Esophagus muscularis mucosa (tissue), 4 donors: ENCODE measurements at regions not wholly inside any gene's neighbourhood (a gene's known extent, or its start where the extent isn't known, plus 50 kb on each side); places are given as distances from the start of the nearest gene placed in this dataset.

ENCODE experiments used
- DNase-seq: peaks from one replicate; pipeline ENCODE4 v3.0.0-alpha.2; 2017; ENCODE audit errors: extremely low spot score
- H3K27ac ChIP-seq, 4 donors: fragments of 200-600 bp; sonication (generic); replicated peaks in 1 of 4; 1 replicate in 3 of 4; 2 replicates in 1 of 4; pipeline ENCODE4 v1.5.1; 2016 to 2019; ENCODE audit warnings: mild to moderate bottlenecking in 1 of 4
- H3K27me3 ChIP-seq, 4 donors: fragments of 200-600 bp; sonication (generic); one replicate each; pipeline versions ENCODE4 v1.5.1 to v1.6.0; 2016 to 2019
- H3K36me3 ChIP-seq, 4 donors: fragments of 200-600 bp; sonication (generic); one replicate each; pipeline ENCODE4 v1.5.1; 2016 to 2019
- H3K4me1 ChIP-seq, 4 donors: fragments of 200-600 bp; sonication (generic); one replicate each; pipeline ENCODE4 v1.5.1; 2016 to 2019
- H3K4me3 ChIP-seq, 4 donors: fragments of 200-600 bp; sonication (generic); 1 replicate in 2 of 4; 2 replicates in 2 of 4; pipeline ENCODE4 v1.5.1; 2016 to 2019; ENCODE audit warnings: mild to moderate bottlenecking in 4 of 4, moderate library complexity in 1 of 4
- H3K9me3 ChIP-seq, 4 donors: fragments of 200-600 bp; sonication (generic); 1 replicate in 3 of 4; 2 replicates in 1 of 4; pipeline ENCODE4 v1.5.1; 2016 to 2019
- CTCF ChIP-seq, 3 experiments: fragments of 200-600 bp in 2 of 3; fragments of 450-650 bp in 1 of 3; sonication (generic) in 2 of 3; IDR thresholded peaks; one replicate each; pipeline ENCODE4 v1.5.1; 2017 to 2019; ENCODE audit warnings: antibody characterized with exemption in 3 of 3, mild to moderate bottlenecking in 2 of 3, moderate library complexity in 1 of 3
- EP300 ChIP-seq: sonication (generic); formaldehyde crosslinking; IDR thresholded peaks from one replicate; pipeline ENCODE4 v1.6.1; 2017; ENCODE audit warnings: antibody characterized with exemption
- POLR2A ChIP-seq: fragments of 450-650 bp; IDR thresholded peaks from one replicate; pipeline ENCODE4 v1.6.1; 2017; ENCODE audit warnings: antibody characterized with exemption, moderate library complexity, mild to moderate bottlenecking, low read depth
- POLR2AphosphoS5 ChIP-seq, 2 donors: sonication (generic); formaldehyde crosslinking; IDR thresholded peaks; one replicate each; pipeline ENCODE4 v1.6.1; 2017; ENCODE audit warnings: antibody characterized with exemption in 2 of 2
- WGBS: methylation state at CpG from one replicate; pipeline ENCODE4 v1.1.5; 2018; 5-methylcytosine and 5-hydroxymethylcytosine counted together
- intact Hi-C: fragments of 100-400 bp; cut with DNase I; formaldehyde crosslinking; loops from one replicate; pipeline ENCODE4 v1.15.1; 2023

- no peaks in the 10 kb centered on the region for H3K27me3 ChIP-seq
- H3K9me3 ChIP-seq = no peaks in the 10 kb centered on the region
- 32% methylated on average over 2 of the region's 2 CpGs for WGBS
- peak overlapping the region; percentile 13 to 57 (median 54) for H3K27ac ChIP-seq
- no peak overlapping the region for H3K4me3 ChIP-seq
- TF ChIP-seq EP300 = no peak
- TF ChIP-seq POLR2AphosphoS5 (IDR thresholded peaks at IDR 0.05) = no peak
- no peak for TF ChIP-seq POLR2A
- no peak for TF ChIP-seq CTCF (IDR thresholded peaks at IDR 0.05)
- intact Hi-C loops = no loop called here
- peaks cover 18 to 27% (median 25%) of the 10 kb centered on the region in 4 donors for H3K4me1 ChIP-seq
- no peaks in the 10 kb centered on the region for H3K36me3 ChIP-seq
- DNase-seq = no peak
These were observed 65.5 kb upstream of the FOXN2 start for GRCh38 chr2:48249025-48249424.

- peak overlapping the region; percentile 29 to 57 (median 54) for H3K27ac ChIP-seq
- H3K36me3 ChIP-seq = no peaks in the 10 kb centered on the region
- DNase-seq = peak; percentile 87
- TF ChIP-seq EP300 = no peak
- TF ChIP-seq CTCF (IDR thresholded peaks at IDR 0.05) = no peak
- TF ChIP-seq POLR2A = no peak
- no peak for TF ChIP-seq POLR2AphosphoS5 (IDR thresholded peaks at IDR 0.05)
- H3K9me3 ChIP-seq = no peaks in the 10 kb centered on the region
- H3K4me1 ChIP-seq = peaks cover 18 to 27% (median 25%) of the 10 kb centered on the region in 4 donors
- no peak overlapping the region for H3K4me3 ChIP-seq
- intact Hi-C loops = no loop called here
- WGBS = 28% methylated on average over 5 of the region's 5 CpGs
- no peaks in the 10 kb centered on the region for H3K27me3 ChIP-seq
These were observed 64.6 kb upstream of the FOXN2 start for GRCh38 chr2:48249631-48250473.

- H3K27ac ChIP-seq = peak overlapping the region in 1 of 4 donors; percentile 57
- intact Hi-C loops = no loop called here
- TF ChIP-seq POLR2AphosphoS5 (IDR thresholded peaks at IDR 0.05) = no peak
- no peak for TF ChIP-seq CTCF (IDR thresholded peaks at IDR 0.05)
- TF ChIP-seq EP300 = no peak
- no peak for TF ChIP-seq POLR2A
These were observed 64.0 kb upstream of the FOXN2 start for GRCh38 chr2:48250474-48250844.

GRCh38 chr2:48250943-48251342 lies 63.5 kb upstream of the FOXN2 start:
- Histone ChIP-seq H3K36me3 (no peaks in the 10 kb centered on the region), H3K4me3 (no peak overlapping the region), H3K4me1 (peaks cover 18 to 27% (median 25%) of the 10 kb centered on the region in 4 donors), H3K27me3 (no peaks in the 10 kb centered on the region), H3K27ac (no peak overlapping the region), H3K9me3 (no peaks in the 10 kb centered on the region)
- TF ChIP-seq POLR2AphosphoS5 (IDR thresholded peaks at IDR 0.05) (no peak), CTCF (IDR thresholded peaks at IDR 0.05) (no peak), EP300 (no peak), POLR2A (no peak)
- DNase-seq = no peak
- 91% methylated on average over 3 of the region's 3 CpGs for WGBS
- intact Hi-C loops = no loop called here

More at GRCh38 chr2:48250474-48250844, 64.0 kb upstream of the FOXN2 start:
- Histone ChIP-seq H3K4me1 (peaks cover 18 to 27% (median 25%) of the 10 kb centered on the region in 4 donors), H3K4me3 (no peak overlapping the region), H3K27me3 (no peaks in the 10 kb centered on the region), H3K9me3 (no peaks in the 10 kb centered on the region), H3K36me3 (no peaks in the 10 kb centered on the region)
- DNase-seq = no peak
- WGBS = 85% methylated on average over 4 of the region's 4 CpGs
